Gastroesophageal sphincter (tissue), 3 donors: ENCODE measurements at regions not wholly inside any gene's neighbourhood (a gene's known extent, or its start where the extent isn't known, plus 50 kb on each side); places are given as distances from the start of the nearest gene placed in this dataset.
"Not testable (repeated sequence)": the region's sequence is repeated elsewhere in the genome, so short reads cannot be mapped to it uniquely, and the experiment has no call there.

Experiments used
- POLR2A ChIP-seq, 2 donors: fragments of 450-650 bp; IDR thresholded peaks; one replicate each; pipeline ENCODE4 v1.6.1; 2017; ENCODE audit warnings: antibody characterized with exemption in 2 of 2, mild to moderate bottlenecking in 2 of 2, moderate library complexity in 1 of 2
- POLR2AphosphoS5 ChIP-seq: sonication (generic); formaldehyde crosslinking; IDR thresholded peaks from one replicate; pipeline ENCODE4 v1.6.1; 2017; ENCODE audit warnings: antibody characterized with exemption
- TF ChIP-seq, protein P1 (sequence below), 4 experiments: fragments of 200-600 bp in 2 of 4; fragments of 450-650 bp in 2 of 4; sonication (generic) in 1 of 4; IDR thresholded peaks; one replicate each; pipeline ENCODE4 v1.5.1; 2017 to 2019; ENCODE audit warnings: antibody characterized with exemption in 4 of 4, mild to moderate bottlenecking in 2 of 4, moderate library complexity in 2 of 4

DNA sequence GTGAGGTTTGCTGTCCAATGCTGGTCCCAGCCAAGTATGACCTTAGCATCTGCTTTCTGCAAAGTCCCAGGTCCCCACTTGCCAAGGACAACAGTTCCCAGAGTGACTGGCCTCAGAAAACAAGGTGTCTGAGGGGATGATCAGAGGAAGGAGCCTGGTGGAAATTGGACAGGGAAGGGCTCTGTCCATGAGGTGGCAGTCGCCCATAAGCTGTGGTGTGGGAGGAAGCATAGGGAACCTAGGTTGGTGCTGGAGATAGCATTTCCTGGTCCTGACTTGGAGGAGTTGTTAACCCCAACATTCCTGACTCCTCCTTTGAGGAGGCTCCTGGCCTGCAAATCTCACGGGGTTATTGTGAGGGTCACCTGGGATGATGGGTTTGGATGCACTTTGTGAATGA lies 77.8 kb downstream of the LIMS4 start:
- TF ChIP-seq, protein P1, sequence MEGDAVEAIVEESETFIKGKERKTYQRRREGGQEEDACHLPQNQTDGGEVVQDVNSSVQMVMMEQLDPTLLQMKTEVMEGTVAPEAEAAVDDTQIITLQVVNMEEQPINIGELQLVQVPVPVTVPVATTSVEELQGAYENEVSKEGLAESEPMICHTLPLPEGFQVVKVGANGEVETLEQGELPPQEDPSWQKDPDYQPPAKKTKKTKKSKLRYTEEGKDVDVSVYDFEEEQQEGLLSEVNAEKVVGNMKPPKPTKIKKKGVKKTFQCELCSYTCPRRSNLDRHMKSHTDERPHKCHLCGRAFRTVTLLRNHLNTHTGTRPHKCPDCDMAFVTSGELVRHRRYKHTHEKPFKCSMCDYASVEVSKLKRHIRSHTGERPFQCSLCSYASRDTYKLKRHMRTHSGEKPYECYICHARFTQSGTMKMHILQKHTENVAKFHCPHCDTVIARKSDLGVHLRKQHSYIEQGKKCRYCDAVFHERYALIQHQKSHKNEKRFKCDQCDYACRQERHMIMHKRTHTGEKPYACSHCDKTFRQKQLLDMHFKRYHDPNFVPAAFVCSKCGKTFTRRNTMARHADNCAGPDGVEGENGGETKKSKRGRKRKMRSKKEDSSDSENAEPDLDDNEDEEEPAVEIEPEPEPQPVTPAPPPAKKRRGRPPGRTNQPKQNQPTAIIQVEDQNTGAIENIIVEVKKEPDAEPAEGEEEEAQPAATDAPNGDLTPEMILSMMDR (IDR thresholded peaks at IDR 0.05), result not testable (repeated sequence)
- not testable (repeated sequence) for TF ChIP-seq POLR2AphosphoS5; POLR2A (IDR thresholded peaks at IDR 0.05)
